GM23338 (cell line): ENCODE measurements at regions not wholly inside any gene's neighbourhood (a gene's known extent, or its start where the extent isn't known, plus 50 kb on each side); places are given as distances from the start of the nearest gene placed in this dataset.

ENCODE experiments used
- ATAC-seq: fragments of 200-7000 bp; cut with Tn5 transposase; 3 replicates; pipeline ENCODE4 v1.9.1; 2020
- DNase-seq: peaks from one replicate; pipeline ENCODE4 v3.0.0-alpha.2; 2015; ENCODE audit warnings: low spot score
- H2AFZ ChIP-seq: fragments of 200-600 bp; sonication (generic); 2 replicates; pipeline ENCODE4 v1.8.0; 2016; ENCODE audit warnings: antibody characterized with exemption, mild to moderate bottlenecking, moderate library complexity
- H3F3A ChIP-seq: fragments of 200-600 bp; sonication (generic); replicated peaks from 2 replicates; pipeline ENCODE4 v1.8.0; 2017; ENCODE audit warnings: antibody characterized with exemption, mixed run types, low read depth
- H3K27ac ChIP-seq: fragments of 200-600 bp; sonication (generic); 2 replicates; pipeline ENCODE4 v1.6.1; 2016; ENCODE audit warnings: low read depth
- H3K27me3 ChIP-seq: fragments of 200-600 bp; sonication (generic); 2 replicates; pipeline ENCODE4 v1.8.0; 2016; ENCODE audit warnings: mild to moderate bottlenecking, mixed run types, moderate library complexity; ENCODE audit not compliant: insufficient read depth
- H3K36me3 ChIP-seq: fragments of 200-600 bp; sonication (generic); 2 replicates; pipeline ENCODE4 v1.8.0; 2016; ENCODE audit warnings: mild to moderate bottlenecking; ENCODE audit not compliant: insufficient read depth
- H3K4me1 ChIP-seq: fragments of 200-600 bp; sonication (generic); 2 replicates; pipeline ENCODE4 v1.8.0; 2016; ENCODE audit warnings: mild to moderate bottlenecking, moderate library complexity; ENCODE audit not compliant: insufficient read depth
- H3K4me2 ChIP-seq: fragments of 200-600 bp; sonication (generic); 2 replicates; pipeline ENCODE4 v1.7.1; 2017; ENCODE audit warnings: mixed run types
- H3K4me3 ChIP-seq: fragments of 200-600 bp; sonication (generic); 2 replicates; pipeline ENCODE4 v1.6.1; 2016; ENCODE audit warnings: mixed run types
- H3K79me2 ChIP-seq: fragments of 200-600 bp; sonication (generic); replicated peaks from 2 replicates; pipeline ENCODE4 v1.8.0; 2017; ENCODE audit warnings: mild to moderate bottlenecking; ENCODE audit not compliant: insufficient read depth
- H3K9me2 ChIP-seq: fragments of 200-600 bp; sonication (generic); 2 replicates; pipeline ENCODE4 v1.8.0; 2017; ENCODE audit not compliant: insufficient read depth
- H4K20me1 ChIP-seq: fragments of 200-600 bp; sonication (generic); replicated peaks from 2 replicates; pipeline ENCODE4 v1.8.0; 2017; ENCODE audit warnings: mild to moderate bottlenecking; ENCODE audit not compliant: insufficient read depth
- H3K27ac Mint-ChIP-seq: 2 replicates; pipeline ENCODE4 v1.8.0; 2020; ENCODE audit warnings: inconsistent platforms, mild to moderate bottlenecking, moderate library complexity, mixed read lengths
- H3K27me3 Mint-ChIP-seq: 3 replicates; pipeline ENCODE4 v1.8.0; 2022; ENCODE audit warnings: low read depth, mild to moderate bottlenecking, moderate library complexity, mixed read lengths, inconsistent platforms; ENCODE audit not compliant: insufficient read depth, poor library complexity
- H3K36me3 Mint-ChIP-seq: 3 replicates; pipeline ENCODE4 v1.8.0; 2021; ENCODE audit warnings: low read depth, mild to moderate bottlenecking, inconsistent platforms, moderate library complexity, mixed read lengths
- H3K4me1 Mint-ChIP-seq: 3 replicates; pipeline ENCODE4 v1.8.0; 2020; ENCODE audit warnings: mild to moderate bottlenecking, inconsistent platforms, mixed read lengths
- H3K4me3 Mint-ChIP-seq: 3 replicates; pipeline ENCODE4 v1.8.0; 2021; ENCODE audit warnings: moderate library complexity, mild to moderate bottlenecking, inconsistent platforms, mixed read lengths
- H3K9me3 Mint-ChIP-seq: 3 replicates; pipeline ENCODE4 v1.8.0; 2020; ENCODE audit warnings: moderate library complexity, mild to moderate bottlenecking, inconsistent platforms, mixed read lengths
- CREB1 ChIP-seq: fragments of 250-450 bp; sonication (Bioruptor Pico); IDR thresholded peaks from 2 replicates; pipeline ENCODE4 v1.5.0; 2020; ENCODE audit warnings: low read depth, mild to moderate bottlenecking, moderate library complexity
- CTCF ChIP-seq, 2 experiments: fragments of 200-600 bp in 1 of 2; sonication (generic) in 1 of 2; conservative IDR thresholded peaks; 2 replicates each; pipeline versions ENCODE4 v1.5.1 to v1.6.1; 2016 to 2017; ENCODE audit warnings: antibody characterized with exemption in 2 of 2, low read depth in 2 of 2, mild to moderate bottlenecking in 2 of 2, moderate library complexity in 1 of 2
- ETS1 ChIP-seq: IDR thresholded peaks from 2 replicates; pipeline ENCODE4 v1.6.1; 2016; ENCODE audit warnings: antibody characterized with exemption
- EZH2 ChIP-seq: fragments of 200-600 bp; sonication (generic); IDR thresholded peaks from one replicate; pipeline ENCODE4 v1.8.0; 2017; ENCODE audit warnings: antibody characterized with exemption, mild to moderate bottlenecking, low read depth; ENCODE audit not compliant: unreplicated experiment
- JUNB ChIP-seq: IDR thresholded peaks from one replicate; pipeline ENCODE4 v1.6.1; 2016; ENCODE audit warnings: antibody characterized with exemption; ENCODE audit not compliant: unreplicated experiment
- NANOG ChIP-seq: IDR thresholded peaks from 2 replicates; pipeline ENCODE4 v1.6.1; 2016; ENCODE audit warnings: antibody characterized with exemption, borderline replicate concordance
- REST ChIP-seq: IDR thresholded peaks from one replicate; pipeline ENCODE4 v1.6.1; 2018; ENCODE audit warnings: antibody characterized with exemption; ENCODE audit not compliant: unreplicated experiment
- ZNF462 ChIP-seq: fragments of 250-450 bp; sonication (Bioruptor Pico); IDR thresholded peaks from 2 replicates; pipeline ENCODE4 v1.5.0; 2020; ENCODE audit warnings: mild to moderate bottlenecking, moderate library complexity

GRCh38 chr5:63152871-63153270, 574.3 kb downstream of the LRRC70 start (continued):
- no peak for TF ChIP-seq REST
- TF ChIP-seq CTCF (conservative IDR thresholded peaks at IDR 0.05; ENCODE audit: low read depth in 2 of 2): no peak
- no peak for TF ChIP-seq EZH2
- TF ChIP-seq NANOG: no peak
- TF ChIP-seq CREB1 (CRISPR knock-in tag): no peak

- Histone ChIP-seq H4K20me1 (no peaks in the 10 kb centered on the region), H3F3A (no peaks in the 10 kb centered on the region), H3K9me2 (0 out of 2 replicates have a peak, but pooled peaks cover 4% of the 10 kb centered on the region), H3K4me1 (no peaks in the 10 kb centered on the region), H3K27me3 (no peaks in the 10 kb centered on the region), H3K27ac (no peak overlapping the region), H2AFZ (0 out of 2 replicates have a peak overlapping the region, but pooled peaks have one; percentile 44), H3K36me3 (no peaks in the 10 kb centered on the region), H3K4me2 (no peak overlapping the region), H3K4me3 (no peak overlapping the region), H3K79me2 (no peaks in the 10 kb centered on the region)
- Mint-ChIP-seq H3K27me3 (no peaks in the 10 kb centered on the region), H3K27ac (no peak overlapping the region), H3K4me3 (no peak overlapping the region), H3K9me3 (no peaks in the 10 kb centered on the region), H3K4me1 (no peaks in the 10 kb centered on the region), H3K36me3 (no peaks in the 10 kb centered on the region)
- TF ChIP-seq REST (no peak), JUNB (no peak), NANOG (no peak), ETS1 (no peak), ZNF462 (CRISPR knock-in tag) (no peak)
- DNase-seq: no peak
- ATAC-seq: no peak
Observed at GRCh38 chr5:63145167-63145566, 566.5 kb downstream of the LRRC70 start.
